Osteocyte (in vitro differentiated cells): ENCODE measurements at regions not wholly inside any gene's neighbourhood (a gene's known extent, or its start where the extent isn't known, plus 50 kb on each side); places are given as distances from the start of the nearest gene placed in this dataset.

Experiments used
- DNase-seq: peaks from one replicate; pipeline ENCODE4 v3.0.0; 2021; ENCODE audit warnings: mixed read lengths; ENCODE audit not compliant: unreplicated experiment; ENCODE audit errors: extremely low spot score
- H3K27ac Mint-ChIP-seq: one replicate; pipeline ENCODE4 v1.8.0; 2021; ENCODE audit warnings: mild to moderate bottlenecking, mixed read lengths; ENCODE audit not compliant: unreplicated experiment
- H3K27me3 Mint-ChIP-seq: one replicate; pipeline ENCODE4 v1.8.0; 2021; ENCODE audit warnings: mixed read lengths; ENCODE audit not compliant: unreplicated experiment
- H3K36me3 Mint-ChIP-seq: one replicate; pipeline ENCODE4 v1.8.0; 2021; ENCODE audit warnings: mixed read lengths; ENCODE audit not compliant: unreplicated experiment
- H3K4me1 Mint-ChIP-seq: one replicate; pipeline ENCODE4 v1.8.0; 2021; ENCODE audit warnings: mixed read lengths; ENCODE audit not compliant: unreplicated experiment
- H3K4me3 Mint-ChIP-seq: one replicate; pipeline ENCODE4 v1.8.0; 2021; ENCODE audit warnings: mild to moderate bottlenecking, moderate library complexity, mixed read lengths; ENCODE audit not compliant: unreplicated experiment
- H3K9me3 Mint-ChIP-seq: one replicate; pipeline ENCODE4 v1.8.0; 2021; ENCODE audit warnings: mixed read lengths; ENCODE audit not compliant: unreplicated experiment
- CTCF ChIP-seq: fragments of 200-600 bp; sonication (generic); IDR thresholded peaks from 2 replicates; pipeline ENCODE4 v1.5.0; 2021; ENCODE audit warnings: antibody characterized with exemption, mild to moderate bottlenecking, moderate library complexity

GRCh38 chr18:30763902-30764350 is 278.6 kb downstream of the DSC3 start:
- TF ChIP-seq CTCF: no peak
- Mint-ChIP-seq H3K36me3 (no peaks in the 10 kb centered on the region), H3K9me3 (no peaks in the 10 kb centered on the region), H3K4me3 (no peak overlapping the region), H3K27ac (no peak overlapping the region), H3K4me1 (peaks cover 3% of the 10 kb centered on the region), H3K27me3 (peaks cover 3% of the 10 kb centered on the region)
- no peak for DNase-seq

GRCh38 chr18:30754846-30755245 is 287.7 kb downstream of the DSC3 start:
- TF ChIP-seq CTCF: no peak
- no peak overlapping the region for H3K27ac Mint-ChIP-seq
- H3K27me3 Mint-ChIP-seq: peaks cover 11% of the 10 kb centered on the region
- no peaks in the 10 kb centered on the region for H3K4me1 Mint-ChIP-seq
- H3K4me3 Mint-ChIP-seq: no peak overlapping the region
- no peaks in the 10 kb centered on the region for H3K9me3 Mint-ChIP-seq
- no peak for DNase-seq
- no peaks in the 10 kb centered on the region for H3K36me3 Mint-ChIP-seq

GRCh38 chr18:30748541-30748940 is 294.0 kb downstream of the DSC3 start:
- no peaks in the 10 kb centered on the region for H3K9me3 Mint-ChIP-seq
- DNase-seq: no peak
- no peaks in the 10 kb centered on the region for H3K36me3 Mint-ChIP-seq
- TF ChIP-seq CTCF: no peak
- H3K4me1 Mint-ChIP-seq: no peaks in the 10 kb centered on the region
- H3K4me3 Mint-ChIP-seq: no peak overlapping the region
- H3K27me3 Mint-ChIP-seq: peaks cover 2% of the 10 kb centered on the region
- no peak overlapping the region for H3K27ac Mint-ChIP-seq

DNA sequence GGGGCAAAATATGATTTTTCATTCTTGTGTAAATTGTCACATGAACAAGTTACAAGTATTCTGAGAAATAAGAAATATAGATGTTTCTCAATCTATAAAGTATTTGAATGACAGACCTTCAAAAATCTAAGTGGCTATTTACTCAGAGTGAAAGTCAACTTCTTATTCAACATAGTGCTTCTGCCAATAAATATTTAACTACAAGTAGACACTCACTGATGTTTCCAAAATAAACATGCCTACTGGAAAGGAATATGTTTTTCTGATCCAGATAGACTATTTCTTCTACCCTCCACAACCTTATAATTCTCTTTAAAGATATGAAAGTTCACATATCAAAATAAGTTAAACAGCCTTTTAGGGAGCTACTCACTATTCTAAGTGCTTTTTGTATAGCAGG is 296.3 kb downstream of the DSC3 start:
- Mint-ChIP-seq H3K36me3 (no peaks in the 10 kb centered on the region), H3K9me3 (no peaks in the 10 kb centered on the region), H3K4me1 (no peaks in the 10 kb centered on the region), H3K27ac (no peak overlapping the region), H3K27me3 (no peaks in the 10 kb centered on the region), H3K4me3 (no peak overlapping the region)
- DNase-seq: no peak
- no peak for TF ChIP-seq CTCF

GRCh38 chr18:30743033-30743432 is 299.5 kb downstream of the DSC3 start:
- no peak for TF ChIP-seq CTCF
- DNase-seq: no peak
- H3K27me3 Mint-ChIP-seq: no peaks in the 10 kb centered on the region
- H3K4me1 Mint-ChIP-seq: no peaks in the 10 kb centered on the region
- no peaks in the 10 kb centered on the region for H3K9me3 Mint-ChIP-seq
- no peak overlapping the region for H3K27ac Mint-ChIP-seq
- no peaks in the 10 kb centered on the region for H3K36me3 Mint-ChIP-seq
- no peak overlapping the region for H3K4me3 Mint-ChIP-seq
